Naive thymus-derived CD4-positive, alpha-beta T cell (primary cell): ENCODE measurements at regions not wholly inside any gene's neighbourhood (a gene's known extent, or its start where the extent isn't known, plus 50 kb on each side); places are given as distances from the start of the nearest gene placed in this dataset.

Experiments used
- ATAC-seq: fragments of 150-1000 bp; cut with Tn5 transposase; 2 replicates; pipeline ENCODE4 v1.10.0; 2021; ENCODE audit warnings: mild to moderate bottlenecking, moderate library complexity
- CTCF ChIA-PET: fragments of 350-600 bp; sonication (Branson Sonifier 250); formaldehyde crosslinking; loops from one replicate; lab custom pipeline; 2021; ENCODE audit warnings: antibody characterized with exemption; lab: Charles Lee
- POLR2A ChIA-PET: fragments of 350-600 bp; sonication (Branson Sonifier 250); formaldehyde crosslinking; loops from one replicate; lab custom pipeline; 2021; ENCODE audit warnings: antibody characterized with exemption, inconsistent platforms; lab: Charles Lee
- DNase-seq, 9 donors: peaks; one replicate each; pipeline versions ENCODE4 v3.0.0 to v3.0.0-alpha.2; 2020 to 2022; ENCODE audit warnings: mixed read lengths in 1 of 9
- H3K27ac ChIP-seq: one replicate; pipeline ENCODE4 v1.7.0; 2013; ENCODE audit warnings: mild to moderate bottlenecking, low read depth, low read length, moderate library complexity
- H3K27me3 ChIP-seq, 2 donors: one replicate each; pipeline ENCODE4 v1.7.0; 2013; ENCODE audit warnings: low read length in 2 of 2, mild to moderate bottlenecking in 2 of 2, moderate library complexity in 2 of 2; ENCODE audit not compliant: control insufficient read depth in 2 of 2, insufficient read depth in 2 of 2
- H3K36me3 ChIP-seq, 3 experiments: 1 replicate in 2 of 3; 2 replicates in 1 of 3; pipeline ENCODE4 v1.7.0; 2013; ENCODE audit warnings: low read length in 3 of 3, mild to moderate bottlenecking in 3 of 3, moderate library complexity in 1 of 3; ENCODE audit not compliant: insufficient read depth in 3 of 3, control insufficient read depth in 2 of 3
- H3K4me1 ChIP-seq, 2 donors: one replicate each; pipeline ENCODE4 v1.7.0; 2013; ENCODE audit warnings: low read length in 2 of 2, mild to moderate bottlenecking in 2 of 2, moderate library complexity in 1 of 2; ENCODE audit not compliant: control insufficient read depth in 2 of 2, insufficient read depth in 2 of 2
- H3K4me3 ChIP-seq: 2 replicates; pipeline ENCODE4 v1.7.0; 2013; ENCODE audit warnings: mild to moderate bottlenecking, low read length
- H3K9me3 ChIP-seq, 3 experiments: 1 replicate in 2 of 3; 2 replicates in 1 of 3; pipeline ENCODE4 v1.7.0; 2013; ENCODE audit warnings: low read length in 3 of 3; ENCODE audit not compliant: control insufficient read depth in 2 of 3
- H3K27ac Mint-ChIP-seq, 9 donors: one replicate each; pipeline ENCODE4 v1.8.0; 2020 to 2022; ENCODE audit warnings: mixed read lengths in 9 of 9, mild to moderate bottlenecking in 8 of 9, moderate library complexity in 5 of 9, inconsistent platforms in 2 of 9
- H3K27me3 Mint-ChIP-seq, 5 donors: one replicate each; pipeline ENCODE4 v1.8.0; 2021 to 2022; ENCODE audit warnings: mixed read lengths in 5 of 5, mild to moderate bottlenecking in 1 of 5
- H3K36me3 Mint-ChIP-seq, 5 donors: one replicate each; pipeline ENCODE4 v1.8.0; 2020 to 2022; ENCODE audit warnings: mixed read lengths in 5 of 5, mild to moderate bottlenecking in 3 of 5, inconsistent platforms in 1 of 5
- H3K4me1 Mint-ChIP-seq, 7 donors: one replicate each; pipeline ENCODE4 v1.8.0; 2020 to 2022; ENCODE audit warnings: mixed read lengths in 7 of 7, mild to moderate bottlenecking in 3 of 7, inconsistent platforms in 1 of 7
- H3K4me3 Mint-ChIP-seq, 10 donors: one replicate each; pipeline ENCODE4 v1.8.0; 2020 to 2022; ENCODE audit warnings: mild to moderate bottlenecking in 10 of 10, mixed read lengths in 10 of 10, moderate library complexity in 6 of 10, inconsistent platforms in 2 of 10
- H3K9me3 Mint-ChIP-seq, 11 donors: one replicate each; pipeline ENCODE4 v1.8.0; 2020 to 2022; ENCODE audit warnings: mixed read lengths in 11 of 11, mild to moderate bottlenecking in 4 of 11, inconsistent platforms in 1 of 11, moderate library complexity in 1 of 11
- intact Hi-C, 2 donors: fragments of 100-400 bp; cut with micrococcal nuclease; formaldehyde crosslinking; loops; one replicate each; pipeline ENCODE4 v1.15.1; 2023

GRCh38 chr5:174275959-174276358 lies 230.5 kb downstream of the NSG2 start:
- ATAC-seq (no peak), DNase-seq (no peak)
- Mint-ChIP-seq H3K9me3 (peaks cover 0 to 6% (median 0%) of the 10 kb centered on the region in 11 donors), H3K4me1 (no peaks in the 10 kb centered on the region), H3K27me3 (peaks cover 0 to 10% (median 0%) of the 10 kb centered on the region in 5 donors), H3K4me3 (no peak overlapping the region), H3K36me3 (no peaks in the 10 kb centered on the region), H3K27ac (no peak overlapping the region)
- no peaks in the 10 kb centered on the region for H3K4me1 ChIP-seq
- no peak overlapping the region for H3K27ac ChIP-seq
- no peaks in the 10 kb centered on the region for H3K9me3 ChIP-seq
- ChIA-PET CTCF (no interaction called here), POLR2A (no interaction called here)
- H3K36me3 ChIP-seq = no peaks in the 10 kb centered on the region
- intact Hi-C loops = no loop called here
- H3K4me3 ChIP-seq = no peak overlapping the region
- H3K27me3 ChIP-seq = no peaks in the 10 kb centered on the region

DNA sequence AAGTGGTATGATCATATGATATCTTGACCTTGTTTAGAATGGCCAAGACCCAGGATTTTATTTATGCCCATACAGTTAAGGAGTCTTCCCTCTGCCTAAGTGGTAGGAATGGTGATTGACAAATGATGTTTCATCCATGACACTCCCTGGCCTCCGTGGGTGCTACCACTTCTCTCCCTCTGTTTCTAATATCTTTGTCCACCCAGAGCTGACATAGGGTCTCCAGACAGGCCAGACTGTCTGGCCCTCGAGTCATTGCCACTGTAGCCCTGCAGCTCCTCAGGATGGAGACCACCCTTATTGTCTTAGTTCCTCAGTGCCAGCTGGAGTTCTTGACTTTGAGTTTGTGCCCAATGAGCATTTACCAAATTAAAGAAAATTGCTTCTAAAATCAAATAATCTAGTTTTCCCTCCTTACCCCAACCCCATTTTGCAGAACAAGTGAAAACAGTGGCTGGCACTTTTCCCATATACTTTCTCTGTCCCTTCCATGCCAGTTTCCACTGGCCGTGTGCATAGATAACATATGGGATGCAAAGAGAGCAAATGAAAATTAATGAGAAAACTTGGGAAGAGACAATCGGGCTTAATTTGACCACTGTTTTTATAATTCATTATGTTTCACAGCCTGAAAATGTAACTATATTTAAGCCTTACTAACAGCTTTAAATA lies 235.7 kb downstream of the NSG2 start:
- no peak overlapping the region for H3K4me3 Mint-ChIP-seq
- Histone ChIP-seq H3K27ac (no peak overlapping the region), H3K4me3 (no peak overlapping the region), H3K36me3 (no peaks in the 10 kb centered on the region), H3K4me1 (no peaks in the 10 kb centered on the region), H3K27me3 (no peaks in the 10 kb centered on the region), H3K9me3 (no peaks in the 10 kb centered on the region)
- ATAC-seq (no peak), DNase-seq (no peak)
- H3K4me1 Mint-ChIP-seq = no peaks in the 10 kb centered on the region
- no peak overlapping the region for H3K27ac Mint-ChIP-seq
- H3K9me3 Mint-ChIP-seq = peaks cover 0 to 6% (median 0%) of the 10 kb centered on the region in 11 donors
- ChIA-PET CTCF (interaction anchor here (0.8 kb wide), 1 partner anchor 1132 kb away, joined by 3 read pairs; no protein-coding TSS in a partner anchor), POLR2A (interaction anchor here (0.7 kb wide), 1 partner anchor 956 kb away, joined by 3 read pairs; no protein-coding TSS in a partner anchor)
- H3K27me3 Mint-ChIP-seq = peaks cover 0 to 32% (median 19%) of the 10 kb centered on the region in 5 donors
- H3K36me3 Mint-ChIP-seq = no peaks in the 10 kb centered on the region
- intact Hi-C loops = no loop called here

- Histone ChIP-seq H3K4me3 (no peak overlapping the region), H3K27me3 (no peaks in the 10 kb centered on the region), H3K27ac (no peak overlapping the region), H3K36me3 (no peaks in the 10 kb centered on the region), H3K9me3 (no peaks in the 10 kb centered on the region), H3K4me1 (no peaks in the 10 kb centered on the region)
- ChIA-PET POLR2A (interaction anchor here (0.7 kb wide), 1 partner anchor 955 kb away, joined by 3 read pairs; no protein-coding TSS in a partner anchor), CTCF (interaction anchor here (0.8 kb wide), 1 partner anchor 1131 kb away, joined by 3 read pairs; no protein-coding TSS in a partner anchor)
- ATAC-seq = no peak
- Mint-ChIP-seq H3K4me1 (no peaks in the 10 kb centered on the region), H3K9me3 (peaks cover 0 to 5% (median 0%) of the 10 kb centered on the region in 11 donors), H3K27ac (no peak overlapping the region), H3K27me3 (peaks cover 0 to 32% (median 19%) of the 10 kb centered on the region in 5 donors), H3K36me3 (no peaks in the 10 kb centered on the region), H3K4me3 (no peak overlapping the region)
- intact Hi-C loops = no loop called here
- DNase-seq = no peak
Observed at GRCh38 chr5:174281855-174282254, 236.3 kb downstream of the NSG2 start.

DNA sequence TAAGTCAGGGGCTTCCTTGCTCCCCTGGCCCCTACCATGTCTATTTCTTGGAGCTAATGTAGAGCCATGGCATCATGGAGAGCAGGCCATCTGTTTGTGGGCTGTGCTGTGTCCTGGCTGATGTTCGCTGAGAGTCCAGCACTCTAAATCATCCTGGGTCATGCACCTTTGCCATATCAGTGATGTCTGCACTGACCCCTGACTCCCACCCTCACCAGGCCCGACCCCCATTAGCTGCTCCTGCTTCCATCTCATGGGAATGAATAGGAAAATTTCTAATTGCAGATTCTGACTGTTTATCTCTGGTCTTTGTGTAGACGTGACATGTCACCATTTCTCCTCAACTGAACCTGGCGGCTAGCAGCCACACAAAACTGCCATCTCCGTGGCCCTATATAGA lies 236.9 kb downstream of the NSG2 start:
- Histone ChIP-seq H3K4me1 (no peaks in the 10 kb centered on the region), H3K27ac (no peak overlapping the region), H3K4me3 (no peak overlapping the region), H3K36me3 (no peaks in the 10 kb centered on the region), H3K9me3 (no peaks in the 10 kb centered on the region), H3K27me3 (no peaks in the 10 kb centered on the region)
- Mint-ChIP-seq H3K9me3 (peaks cover 0 to 5% (median 0%) of the 10 kb centered on the region in 11 donors), H3K4me3 (no peak overlapping the region), H3K27me3 (peaks cover 0 to 32% (median 19%) of the 10 kb centered on the region in 5 donors), H3K27ac (no peak overlapping the region), H3K36me3 (no peaks in the 10 kb centered on the region), H3K4me1 (no peaks in the 10 kb centered on the region)
- DNase-seq = no peak
- CTCF ChIA-PET = no interaction called here
- POLR2A ChIA-PET = no interaction called here
- no peak for ATAC-seq
- intact Hi-C loops = no loop called here

DNA sequence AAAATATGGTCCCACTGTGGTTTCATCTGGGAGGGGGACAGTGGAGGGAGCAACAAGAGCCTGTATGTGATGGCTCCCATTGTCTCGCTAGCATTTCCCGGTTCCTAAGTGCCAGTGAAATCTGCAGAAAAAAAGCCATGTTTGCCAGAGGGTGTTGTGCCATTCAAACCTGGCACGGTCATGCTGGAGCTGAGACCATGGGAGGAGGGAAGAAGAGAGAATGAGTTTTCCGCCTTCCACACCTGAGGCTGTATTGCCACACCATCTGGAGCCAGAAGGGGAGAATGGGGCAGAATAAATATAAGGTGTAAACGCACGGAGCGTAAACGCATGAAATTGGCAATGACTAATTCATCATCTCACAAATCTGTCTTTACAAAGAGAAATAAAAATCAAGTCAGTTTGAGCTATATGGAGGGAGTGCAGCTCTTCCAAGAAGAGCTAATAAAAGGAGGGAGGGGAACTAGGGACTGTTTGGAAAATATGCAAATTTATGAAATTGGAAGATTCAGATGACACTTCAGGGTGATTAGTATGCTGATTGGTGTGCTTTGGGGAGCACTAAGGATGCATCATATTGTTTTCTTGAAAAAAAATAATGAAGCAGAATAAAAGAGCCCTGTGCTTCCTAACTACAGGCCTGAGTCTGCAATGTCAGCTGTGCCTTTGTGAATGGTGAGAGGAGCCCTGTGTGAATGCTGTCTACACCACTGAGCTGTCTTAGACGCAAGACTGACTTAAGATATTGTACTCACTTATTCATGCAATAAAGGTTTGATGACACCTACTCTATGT lies 237.9 kb downstream of the NSG2 start:
- H3K27ac ChIP-seq = no peak overlapping the region
- H3K36me3 ChIP-seq = no peaks in the 10 kb centered on the region
- Mint-ChIP-seq H3K4me1 (no peaks in the 10 kb centered on the region), H3K36me3 (no peaks in the 10 kb centered on the region), H3K27me3 (peaks cover 0 to 32% (median 19%) of the 10 kb centered on the region in 5 donors), H3K4me3 (no peak overlapping the region), H3K9me3 (peaks cover 0 to 5% (median 0%) of the 10 kb centered on the region in 11 donors), H3K27ac (no peak overlapping the region)
- no peak overlapping the region for H3K4me3 ChIP-seq
- DNase-seq = no peak
- POLR2A ChIA-PET = no interaction called here
- intact Hi-C loops = no loop called here
- no peak for ATAC-seq
- no peaks in the 10 kb centered on the region for H3K4me1 ChIP-seq
- H3K27me3 ChIP-seq = no peaks in the 10 kb centered on the region
- CTCF ChIA-PET = no interaction called here
- H3K9me3 ChIP-seq = no peaks in the 10 kb centered on the region

DNA sequence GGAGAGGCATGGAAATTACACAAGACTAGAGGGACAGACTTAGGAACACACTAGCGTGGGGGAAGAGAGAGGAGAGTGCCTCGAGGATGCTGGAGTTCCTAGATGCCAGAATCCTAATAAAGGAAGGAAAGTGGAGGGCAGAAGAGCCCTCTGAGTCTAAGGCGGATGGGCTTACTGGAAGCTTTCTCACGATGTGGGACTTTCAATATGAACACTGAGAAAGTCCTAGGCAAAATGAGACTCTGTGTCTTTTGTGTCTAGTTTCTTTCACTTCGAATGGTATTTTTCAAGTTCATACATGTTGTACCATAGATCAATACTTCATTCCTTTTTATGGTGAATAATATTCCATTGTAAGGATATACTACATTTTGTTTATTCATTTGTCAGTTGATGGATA lies 239.4 kb downstream of the NSG2 start:
- Mint-ChIP-seq H3K36me3 (no peaks in the 10 kb centered on the region), H3K9me3 (peaks cover 0 to 5% (median 0%) of the 10 kb centered on the region in 11 donors), H3K27ac (no peak overlapping the region), H3K4me3 (no peak overlapping the region), H3K4me1 (no peaks in the 10 kb centered on the region), H3K27me3 (peaks cover 0 to 30% (median 19%) of the 10 kb centered on the region in 5 donors)
- ChIA-PET POLR2A (no interaction called here), CTCF (no interaction called here)
- ATAC-seq (no peak), DNase-seq (no peak)
- H3K4me3 ChIP-seq = no peak overlapping the region
- no peaks in the 10 kb centered on the region for H3K9me3 ChIP-seq
- no peaks in the 10 kb centered on the region for H3K27me3 ChIP-seq
- H3K27ac ChIP-seq = no peak overlapping the region
- H3K36me3 ChIP-seq = no peaks in the 10 kb centered on the region
- intact Hi-C loops = no loop called here
- no peaks in the 10 kb centered on the region for H3K4me1 ChIP-seq
